ENCODE measurements at regions not wholly inside any gene's neighbourhood (a gene's known extent, or its start where the extent isn't known, plus 50 kb on each side); places are given as distances from the start of the nearest gene placed in this dataset.

- Mint-ChIP-seq H3K9me3 (no peaks in the 10 kb centered on the region), H3K36me3 (no peaks in the 10 kb centered on the region), H3K4me3 (no peak overlapping the region), H3K4me1 (no peaks in the 10 kb centered on the region), H3K27ac (no peak overlapping the region), H3K27me3 (no peaks in the 10 kb centered on the region)
- no peak for DNase-seq
- no peak for ATAC-seq
- POLR2A ChIA-PET, result no interaction called here
These were observed 151.1 kb upstream of the MPDZ start for GRCh38 chr9:13430368-13431221.

- H3K4me3 Mint-ChIP-seq, result no peak overlapping the region
- no peak overlapping the region for H3K27ac Mint-ChIP-seq
- POLR2A ChIA-PET, result no interaction called here
- H3K9me3 Mint-ChIP-seq, result peaks cover 0 to under 1% (median 0%) of the 10 kb centered on the region in 9 donors
- no peaks in the 10 kb centered on the region for H3K4me1 Mint-ChIP-seq
- H3K27me3 Mint-ChIP-seq, result no peaks in the 10 kb centered on the region
- H3K36me3 Mint-ChIP-seq, result no peaks in the 10 kb centered on the region
- ATAC-seq (no peak), DNase-seq (no peak)
These were observed 150.1 kb upstream of the MPDZ start for GRCh38 chr9:13429301-13430190.

GRCh38 chr9:13428766-13429165 is 149.3 kb upstream of the MPDZ start:
- no peaks in the 10 kb centered on the region for H3K36me3 Mint-ChIP-seq
- ATAC-seq, result no peak
- DNase-seq, result no peak
- no peaks in the 10 kb centered on the region for H3K4me1 Mint-ChIP-seq
- POLR2A ChIA-PET, result no interaction called here
- H3K27me3 Mint-ChIP-seq, result no peaks in the 10 kb centered on the region
- H3K9me3 Mint-ChIP-seq, result peaks cover 0 to 8% (median 0%) of the 10 kb centered on the region in 9 donors
- H3K4me3 Mint-ChIP-seq, result no peak overlapping the region
- no peak overlapping the region for H3K27ac Mint-ChIP-seq

- no peaks in the 10 kb centered on the region for H3K4me1 Mint-ChIP-seq
- DNase-seq (peak in 3 of 10 donors; percentile 0 to 17 (median 2)), ATAC-seq (no peak)
- H3K27ac Mint-ChIP-seq, result no peak overlapping the region
- H3K36me3 Mint-ChIP-seq, result no peaks in the 10 kb centered on the region
- no peak overlapping the region for H3K4me3 Mint-ChIP-seq
- peaks cover 0 to 8% (median 0%) of the 10 kb centered on the region in 9 donors for H3K9me3 Mint-ChIP-seq
- H3K27me3 Mint-ChIP-seq, result no peaks in the 10 kb centered on the region
- POLR2A ChIA-PET, result no interaction called here
These were observed 148.1 kb upstream of the MPDZ start for GRCh38 chr9:13427587-13427986.

- DNase-seq (no peak), ATAC-seq (no peak)
- H3K27me3 Mint-ChIP-seq, result no peaks in the 10 kb centered on the region
- H3K9me3 Mint-ChIP-seq, result peaks cover 0 to 8% (median 0%) of the 10 kb centered on the region in 9 donors
- no peaks in the 10 kb centered on the region for H3K4me1 Mint-ChIP-seq
- no peaks in the 10 kb centered on the region for H3K36me3 Mint-ChIP-seq
- POLR2A ChIA-PET, result no interaction called here
- no peak overlapping the region for H3K4me3 Mint-ChIP-seq
- H3K27ac Mint-ChIP-seq, result no peak overlapping the region
These were observed 147.1 kb upstream of the MPDZ start for GRCh38 chr9:13426606-13427005.

- POLR2A ChIA-PET, result no interaction called here
- peaks cover 0 to 8% (median 0%) of the 10 kb centered on the region in 9 donors for H3K9me3 Mint-ChIP-seq
- no peaks in the 10 kb centered on the region for H3K4me1 Mint-ChIP-seq
- ATAC-seq, result no peak
- no peak overlapping the region for H3K27ac Mint-ChIP-seq
- H3K4me3 Mint-ChIP-seq, result no peak overlapping the region
- no peaks in the 10 kb centered on the region for H3K27me3 Mint-ChIP-seq
- DNase-seq, result no peak
- no peaks in the 10 kb centered on the region for H3K36me3 Mint-ChIP-seq
These were observed 145.4 kb upstream of the MPDZ start for GRCh38 chr9:13424872-13425271.

GRCh38 chr9:13424204-13424603 is 144.7 kb upstream of the MPDZ start:
- POLR2A ChIA-PET, result no interaction called here

GRCh38 chr9:13414349-13414748 is 134.9 kb upstream of the MPDZ start:
- POLR2A ChIA-PET, result no interaction called here
- Mint-ChIP-seq H3K9me3 (peaks cover 0 to 3% (median 0%) of the 10 kb centered on the region in 9 donors), H3K4me3 (no peak overlapping the region), H3K27ac (no peak overlapping the region), H3K27me3 (no peaks in the 10 kb centered on the region), H3K4me1 (no peaks in the 10 kb centered on the region), H3K36me3 (peaks cover 0 to 3% (median 0%) of the 10 kb centered on the region in 3 donors)
- DNase-seq (no peak), ATAC-seq (no peak)

More at GRCh38 chr9:13424204-13424603, 144.7 kb upstream of the MPDZ start:
- Mint-ChIP-seq H3K27ac (no peak overlapping the region), H3K36me3 (no peaks in the 10 kb centered on the region), H3K4me3 (no peak overlapping the region), H3K4me1 (no peaks in the 10 kb centered on the region), H3K9me3 (peaks cover 0 to 8% (median 0%) of the 10 kb centered on the region in 9 donors), H3K27me3 (no peaks in the 10 kb centered on the region)
- DNase-seq (no peak), ATAC-seq (no peak)

- Mint-ChIP-seq H3K4me3 (no peak overlapping the region), H3K4me1 (no peaks in the 10 kb centered on the region), H3K27ac (no peak overlapping the region), H3K36me3 (peaks cover 0 to under 1% (median 0%) of the 10 kb centered on the region in 3 donors), H3K9me3 (peaks cover 0 to 3% (median under 1%) of the 10 kb centered on the region in 9 donors), H3K27me3 (no peaks in the 10 kb centered on the region)
- ATAC-seq (no peak), DNase-seq (no peak)
- POLR2A ChIA-PET, result no interaction called here
These were observed 132.8 kb upstream of the MPDZ start for GRCh38 chr9:13412331-13412730.

GRCh38 chr9:13411791-13412190 is 132.3 kb upstream of the MPDZ start:
- DNase-seq (no peak), ATAC-seq (no peak)
- Mint-ChIP-seq H3K4me3 (no peak overlapping the region), H3K4me1 (no peaks in the 10 kb centered on the region), H3K9me3 (peaks cover 0 to 5% (median 2%) of the 10 kb centered on the region in 9 donors), H3K27ac (no peak overlapping the region), H3K27me3 (no peaks in the 10 kb centered on the region), H3K36me3 (no peaks in the 10 kb centered on the region)
- POLR2A ChIA-PET, result no interaction called here

- no peaks in the 10 kb centered on the region for H3K4me1 Mint-ChIP-seq
- no peak for DNase-seq
- no peak overlapping the region for H3K27ac Mint-ChIP-seq
- POLR2A ChIA-PET, result no interaction called here
- no peak for ATAC-seq
- no peaks in the 10 kb centered on the region for H3K36me3 Mint-ChIP-seq
- H3K27me3 Mint-ChIP-seq, result no peaks in the 10 kb centered on the region
- no peak overlapping the region for H3K4me3 Mint-ChIP-seq
- H3K9me3 Mint-ChIP-seq, result peaks cover 0 to 6% (median 2%) of the 10 kb centered on the region in 9 donors
These were observed 131.1 kb upstream of the MPDZ start for GRCh38 chr9:13410566-13411031.

GRCh38 chr9:13397661-13398060 is 118.2 kb upstream of the MPDZ start:
- POLR2A ChIA-PET, result no interaction called here
- no peak for ATAC-seq
- H3K27ac Mint-ChIP-seq, result no peak overlapping the region
- H3K36me3 Mint-ChIP-seq, result no peaks in the 10 kb centered on the region
- no peaks in the 10 kb centered on the region for H3K4me1 Mint-ChIP-seq
- no peak overlapping the region for H3K4me3 Mint-ChIP-seq
- no peaks in the 10 kb centered on the region for H3K27me3 Mint-ChIP-seq
- peaks cover 0 to 17% (median 3%) of the 10 kb centered on the region in 9 donors for H3K9me3 Mint-ChIP-seq
- DNase-seq, result no peak

GRCh38 chr9:13397220-13397619 is 117.7 kb upstream of the MPDZ start:
- DNase-seq, result no peak
- peaks cover 0 to 17% (median 4%) of the 10 kb centered on the region in 9 donors for H3K9me3 Mint-ChIP-seq
- POLR2A ChIA-PET, result no interaction called here

More at GRCh38 chr9:13397220-13397619, 117.7 kb upstream of the MPDZ start:
- ATAC-seq, result no peak
- Mint-ChIP-seq H3K36me3 (no peaks in the 10 kb centered on the region), H3K4me1 (no peaks in the 10 kb centered on the region), H3K27me3 (no peaks in the 10 kb centered on the region), H3K4me3 (no peak overlapping the region), H3K27ac (no peak overlapping the region)

Measured in naive thymus-derived CD8-positive, alpha-beta T cell (primary cell).